Endothelial cell of umbilical vein (primary cell): ENCODE measurements at regions not wholly inside any gene's neighbourhood (a gene's known extent, or its start where the extent isn't known, plus 50 kb on each side); places are given as distances from the start of the nearest gene placed in this dataset.

Experiments used
- EZH2 ChIP-seq: IDR thresholded peaks from 2 replicates; pipeline ENCODE4 v1.6.1; 2012; ENCODE audit warnings: borderline replicate concordance, low read depth, mild to moderate bottlenecking, moderate library complexity, low read length, inconsistent platforms; ENCODE audit not compliant: severe bottlenecking
- POLR2A ChIP-seq: IDR thresholded peaks from 2 replicates; pipeline ENCODE4 v1.6.1; 2012; ENCODE audit warnings: low read depth, mild to moderate bottlenecking, control low read depth, low read length
- TF ChIP-seq, protein P1 (sequence below), 2 donors: IDR thresholded peaks; 1 replicate in 1 of 2; 2 replicates in 1 of 2; pipeline ENCODE4 v1.5.1; 2011; ENCODE audit warnings: low read length in 2 of 2, mild to moderate bottlenecking in 2 of 2, moderate library complexity in 2 of 2, control low read depth in 1 of 2, inconsistent platforms in 1 of 2, low read depth in 1 of 2; ENCODE audit not compliant: insufficient read depth in 1 of 2; ENCODE audit errors: extremely low read depth in 1 of 2

DNA sequence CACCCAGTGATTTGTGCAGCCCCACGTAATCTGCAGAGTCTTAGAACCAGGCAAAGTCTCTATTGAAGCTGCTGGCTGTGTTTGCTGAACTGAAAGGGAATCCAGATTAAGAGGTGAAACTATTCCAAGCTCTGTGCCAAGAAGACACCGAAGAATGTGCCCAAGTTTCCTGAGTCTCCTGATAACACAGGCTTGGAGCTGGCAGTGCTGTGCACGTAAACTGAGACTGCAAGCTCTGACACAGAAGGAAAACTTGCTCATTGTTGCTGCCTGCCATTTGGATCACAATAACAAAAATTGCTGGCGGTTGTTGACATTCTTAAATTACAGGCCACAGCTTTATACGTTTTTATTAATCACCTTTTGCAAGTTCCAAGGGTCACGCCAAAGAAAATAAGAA is 60.2 kb upstream of the VCX3B start:
- TF ChIP-seq, protein P1, sequence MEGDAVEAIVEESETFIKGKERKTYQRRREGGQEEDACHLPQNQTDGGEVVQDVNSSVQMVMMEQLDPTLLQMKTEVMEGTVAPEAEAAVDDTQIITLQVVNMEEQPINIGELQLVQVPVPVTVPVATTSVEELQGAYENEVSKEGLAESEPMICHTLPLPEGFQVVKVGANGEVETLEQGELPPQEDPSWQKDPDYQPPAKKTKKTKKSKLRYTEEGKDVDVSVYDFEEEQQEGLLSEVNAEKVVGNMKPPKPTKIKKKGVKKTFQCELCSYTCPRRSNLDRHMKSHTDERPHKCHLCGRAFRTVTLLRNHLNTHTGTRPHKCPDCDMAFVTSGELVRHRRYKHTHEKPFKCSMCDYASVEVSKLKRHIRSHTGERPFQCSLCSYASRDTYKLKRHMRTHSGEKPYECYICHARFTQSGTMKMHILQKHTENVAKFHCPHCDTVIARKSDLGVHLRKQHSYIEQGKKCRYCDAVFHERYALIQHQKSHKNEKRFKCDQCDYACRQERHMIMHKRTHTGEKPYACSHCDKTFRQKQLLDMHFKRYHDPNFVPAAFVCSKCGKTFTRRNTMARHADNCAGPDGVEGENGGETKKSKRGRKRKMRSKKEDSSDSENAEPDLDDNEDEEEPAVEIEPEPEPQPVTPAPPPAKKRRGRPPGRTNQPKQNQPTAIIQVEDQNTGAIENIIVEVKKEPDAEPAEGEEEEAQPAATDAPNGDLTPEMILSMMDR (IDR thresholded peaks at IDR 0.05; ENCODE audit: extremely low read depth in 1 of 2, insufficient read depth in 1 of 2, low read depth in 1 of 2, low read length in 2 of 2): no peak
- TF ChIP-seq POLR2A (no peak), EZH2 (no peak)
